GM18508 (cell line): ENCODE measurements at regions not wholly inside any gene's neighbourhood (a gene's known extent, or its start where the extent isn't known, plus 50 kb on each side); places are given as distances from the start of the nearest gene placed in this dataset.

Experiments
- ATAC-seq: cut with Tn5 transposase; IDR thresholded peaks from one replicate; pipeline ENCODE4 v1.9.1; 2021; ENCODE audit warnings: moderate number of reproducible peaks; ENCODE audit not compliant: insufficient read depth, unreplicated experiment

- ATAC-seq: no peak
Measured at GRCh38 chr1:209038316-209038715, 545.2 kb upstream of the CAMK1G start.

GRCh38 chr1:209038735-209039134 is 544.8 kb upstream of the CAMK1G start:
- ATAC-seq: no peak

GRCh38 chr1:209040351-209040750 is 543.2 kb upstream of the CAMK1G start:
- no peak for ATAC-seq

- no peak for ATAC-seq
Measured at GRCh38 chr1:209041927-209042326, 541.6 kb upstream of the CAMK1G start.

GRCh38 chr1:209042413-209042812 is 541.1 kb upstream of the CAMK1G start:
- ATAC-seq: no peak

GRCh38 chr1:209045331-209046057 is 538.0 kb upstream of the CAMK1G start:
- no peak for ATAC-seq

- ATAC-seq: no peak
Measured at GRCh38 chr1:209046058-209046417, 537.5 kb upstream of the CAMK1G start.

GRCh38 chr1:209046935-209047334 is 536.6 kb upstream of the CAMK1G start:
- no peak for ATAC-seq

GRCh38 chr1:209048941-209049669 is 534.4 kb upstream of the CAMK1G start:
- ATAC-seq: no peak

- ATAC-seq: no peak
Measured at GRCh38 chr1:209051570-209051969, 531.9 kb upstream of the CAMK1G start.

GRCh38 chr1:209053587-209053986 is 529.9 kb upstream of the CAMK1G start:
- no peak for ATAC-seq

GRCh38 chr1:209057083-209057482 is 526.4 kb upstream of the CAMK1G start:
- no peak for ATAC-seq

GRCh38 chr1:209057901-209058300 is 525.6 kb upstream of the CAMK1G start:
- ATAC-seq: no peak

GRCh38 chr1:209059376-209059775 is 524.1 kb upstream of the CAMK1G start:
- no peak for ATAC-seq

GRCh38 chr1:209059981-209060380 is 523.5 kb upstream of the CAMK1G start:
- no peak for ATAC-seq

GRCh38 chr1:209062081-209062620 is 521.4 kb upstream of the CAMK1G start:
- no peak for ATAC-seq

- ATAC-seq: no peak
Measured at GRCh38 chr1:209062863-209063262, 520.7 kb upstream of the CAMK1G start.

GRCh38 chr1:209063767-209064659 is 519.5 kb upstream of the CAMK1G start:
- ATAC-seq: no peak

- ATAC-seq: no peak
Measured at GRCh38 chr1:209064850-209065706, 518.4 kb upstream of the CAMK1G start.

- no peak for ATAC-seq
Measured at GRCh38 chr1:209072481-209072880, 511.0 kb upstream of the CAMK1G start.
